DMS153 treated with DMSO at 0.1 percent for 48 hours (cell line): ENCODE measurements at regions not wholly inside any gene's neighbourhood (a gene's known extent, or its start where the extent isn't known, plus 50 kb on each side); places are given as distances from the start of the nearest gene placed in this dataset.
A peak's percentile ranks its signal among the peaks of the same experiment; 100 is the strongest.

ENCODE experiments used
- DNase-seq: peaks from one replicate; lab custom pipeline; 2025; ENCODE audit not compliant: unreplicated experiment; lab: John Stamatoyannopoulos, UW

GRCh38 chr1:201589186-201589585 lies 50.3 kb downstream of the NAV1 start:
- no peak for DNase-seq

- no peak for DNase-seq
These were observed 51.5 kb downstream of the NAV1 start for GRCh38 chr1:201590474-201590873.

- DNase-seq, result no peak
These were observed 52.4 kb downstream of the NAV1 start for GRCh38 chr1:201591348-201591747.

GRCh38 chr1:201591981-201592380 lies 53.1 kb downstream of the NAV1 start:
- no peak for DNase-seq

GRCh38 chr1:201593200-201593921 lies 54.4 kb downstream of the NAV1 start:
- no peak for DNase-seq

- no peak for DNase-seq
These were observed 55.8 kb downstream of the NAV1 start for GRCh38 chr1:201594575-201595245.

- no peak for DNase-seq
These were observed 56.5 kb downstream of the NAV1 start for GRCh38 chr1:201595381-201595780.

- no peak for DNase-seq
These were observed 57.4 kb downstream of the NAV1 start for GRCh38 chr1:201596101-201596868.

GRCh38 chr1:201597551-201598230 lies 58.8 kb downstream of the NAV1 start:
- peak; percentile 98 for DNase-seq

GRCh38 chr1:201598396-201598795 lies 59.5 kb downstream of the NAV1 start:
- no peak for DNase-seq

- DNase-seq, result no peak
These were observed 60.0 kb downstream of the NAV1 start for GRCh38 chr1:201598973-201599372.

GRCh38 chr1:201599548-201599947 lies 60.6 kb downstream of the NAV1 start:
- DNase-seq, result no peak

GRCh38 chr1:201602413-201603265 lies 63.7 kb downstream of the NAV1 start:
- DNase-seq, result no peak

- DNase-seq, result no peak
These were observed 64.8 kb downstream of the NAV1 start for GRCh38 chr1:201603613-201604232.

- DNase-seq, result no peak
These were observed 66.6 kb downstream of the NAV1 start for GRCh38 chr1:201605385-201606010.

GRCh38 chr1:201606096-201606495 lies 67.2 kb downstream of the NAV1 start:
- DNase-seq, result no peak

GRCh38 chr1:201606623-201607022 lies 67.7 kb downstream of the NAV1 start:
- DNase-seq, result no peak

GRCh38 chr1:201608635-201609395 lies 69.9 kb downstream of the NAV1 start:
- no peak for DNase-seq
